ENCODE measurements at regions not wholly inside any gene's neighbourhood (a gene's known extent, or its start where the extent isn't known, plus 50 kb on each side); places are given as distances from the start of the nearest gene placed in this dataset.

GRCh38 chr5:22998774-22999173 lies 145.6 kb upstream of the CDH12 start:
- TF ChIP-seq CTCF (IDR thresholded peaks at IDR 0.05), result no peak
- no peak for TF ChIP-seq POLR2AphosphoS5 (IDR thresholded peaks at IDR 0.05)
- no peak for TF ChIP-seq POLR2A (IDR thresholded peaks at IDR 0.05)

Measured in prostate gland (tissue), 2 donors.